B cell (primary cell): ENCODE measurements at regions not wholly inside any gene's neighbourhood (a gene's known extent, or its start where the extent isn't known, plus 50 kb on each side); places are given as distances from the start of the nearest gene placed in this dataset.

ENCODE experiments used
- ATAC-seq: fragments of 200-7000 bp; cut with Tn5 transposase; one replicate; pipeline ENCODE4 v1.10.0; 2021; ENCODE audit warnings: low read depth, mild to moderate bottlenecking, moderate number of reproducible peaks, moderate library complexity
- CTCF ChIA-PET: fragments of 350-600 bp; sonication (Branson Sonifier 250); formaldehyde crosslinking; loops from one replicate; lab custom pipeline; 2021; ENCODE audit warnings: antibody characterized with exemption, inconsistent platforms; lab: Charles Lee
- POLR2A ChIA-PET: fragments of 350-600 bp; sonication (Branson Sonifier 250); formaldehyde crosslinking; loops from one replicate; lab custom pipeline; 2021; ENCODE audit warnings: antibody characterized with exemption; lab: Charles Lee
- DNase-seq: peaks from one replicate; pipeline ENCODE4 v3.0.0; 2013
- H2AFZ ChIP-seq: 2 replicates; pipeline ENCODE4 v1.6.1; 2012; ENCODE audit warnings: mild to moderate bottlenecking, low read depth, low read length; ENCODE audit not compliant: insufficient read depth, poor library complexity, severe bottlenecking
- H3K27ac ChIP-seq, 2 donors: 1 replicate in 1 of 2; 2 replicates in 1 of 2; pipeline ENCODE4 v1.5.1; 2012 to 2013; ENCODE audit warnings: low read length in 2 of 2, mild to moderate bottlenecking in 2 of 2, moderate library complexity in 1 of 2
- H3K27me3 ChIP-seq, 4 experiments: fragments of 200-600 bp in 1 of 4; sonication (generic) in 1 of 4; replicated peaks in 1 of 4; 1 replicate in 2 of 4; 2 replicates in 2 of 4; pipeline versions ENCODE4 v1.6.1 to v1.7.0; 2013 to 2016; ENCODE audit warnings: low read length in 3 of 4, mild to moderate bottlenecking in 2 of 4, mixed read lengths in 1 of 4, moderate library complexity in 1 of 4; ENCODE audit not compliant: insufficient read depth in 4 of 4, control insufficient read depth in 3 of 4; ENCODE audit errors: control extremely low read depth in 1 of 4
- H3K36me3 ChIP-seq, 2 experiments: replicated peaks in 1 of 2; 1 replicate in 1 of 2; 2 replicates in 1 of 2; pipeline versions ENCODE4 v1.6.1 to v1.7.1; 2013; ENCODE audit warnings: low read length in 1 of 2; ENCODE audit not compliant: insufficient read depth in 2 of 2, control insufficient read depth in 1 of 2; ENCODE audit errors: control extremely low read depth in 1 of 2, extremely low read depth in 1 of 2
- H3K4me1 ChIP-seq, 2 donors: fragments of 200-600 bp in 1 of 2; sonication (generic) in 1 of 2; 1 replicate in 1 of 2; 2 replicates in 1 of 2; pipeline versions ENCODE4 v1.5.1 to v1.6.1; 2013 to 2017; ENCODE audit warnings: low read length in 2 of 2; ENCODE audit not compliant: control insufficient read depth in 2 of 2, insufficient read depth in 2 of 2
- H3K4me2 ChIP-seq: replicated peaks from 2 replicates; pipeline ENCODE3; 2012; ENCODE audit warnings: mild to moderate bottlenecking, low read depth, low read length; ENCODE audit not compliant: poor library complexity, severe bottlenecking
- H3K4me3 ChIP-seq, 5 experiments: fragments of 200-600 bp in 1 of 5; sonication (generic) in 1 of 5; 1 replicate in 3 of 5; 2 replicates in 2 of 5; pipeline versions ENCODE4 v1.5.1 to v1.7.0; 2011 to 2016; ENCODE audit warnings: low read length in 4 of 5, mild to moderate bottlenecking in 4 of 5, low read depth in 2 of 5, control low read depth in 1 of 5, moderate library complexity in 1 of 5; ENCODE audit not compliant: insufficient read depth in 1 of 5; ENCODE audit errors: control extremely low read depth in 1 of 5, extremely low read depth in 1 of 5
- H3K79me2 ChIP-seq: fragments of 200-600 bp; sonication (generic); one replicate; pipeline ENCODE4 v1.6.0; 2016; ENCODE audit warnings: low read length; ENCODE audit not compliant: control insufficient read depth, insufficient read depth
- H3K9ac ChIP-seq: fragments of 200-600 bp; sonication (generic); 2 replicates; pipeline ENCODE4 v1.6.1; 2017; ENCODE audit warnings: mild to moderate bottlenecking, low read length, moderate library complexity
- H3K9me3 ChIP-seq, 3 donors: one replicate each; pipeline versions ENCODE4 v1.6.1 to v1.7.1; 2013; ENCODE audit warnings: low read length in 2 of 3; ENCODE audit not compliant: control insufficient read depth in 2 of 3, insufficient read depth in 1 of 3; ENCODE audit errors: control extremely low read depth in 1 of 3
- H4K20me1 ChIP-seq: 2 replicates; pipeline ENCODE4 v1.6.0; 2012; ENCODE audit warnings: mild to moderate bottlenecking, low read length; ENCODE audit not compliant: insufficient read depth, control insufficient read depth, poor library complexity, severe bottlenecking
- H3K27ac Mint-ChIP-seq: one replicate; pipeline ENCODE4 v1.8.0; 2021; ENCODE audit warnings: mixed read lengths
- H3K27me3 Mint-ChIP-seq: one replicate; pipeline ENCODE4 v1.8.0; 2021; ENCODE audit warnings: mixed read lengths
- H3K4me1 Mint-ChIP-seq: one replicate; pipeline ENCODE4 v1.8.0; 2021; ENCODE audit warnings: mixed read lengths
- H3K4me3 Mint-ChIP-seq: one replicate; pipeline ENCODE4 v1.8.0; 2021; ENCODE audit warnings: mixed read lengths
- H3K9me3 Mint-ChIP-seq: one replicate; pipeline ENCODE4 v1.8.0; 2022; ENCODE audit warnings: mixed read lengths; ENCODE audit not compliant: insufficient read depth
- CTCF ChIP-seq: fragments of 200-600 bp; IDR thresholded peaks from one replicate; pipeline ENCODE4 v1.8.0; 2022; ENCODE audit warnings: antibody characterized with exemption, mild to moderate bottlenecking
- EZH2 ChIP-seq: IDR thresholded peaks from 2 replicates; pipeline ENCODE4 v1.6.1; 2012; ENCODE audit warnings: borderline replicate concordance, low read depth, mild to moderate bottlenecking, moderate library complexity, low read length; ENCODE audit not compliant: insufficient read depth, poor library complexity, severe bottlenecking
- WGBS: methylation state at CpG from one replicate; pipeline ENCODE4 v1.1.5; 2013; ENCODE audit warnings: missing lambda C conversion rate; ENCODE audit not compliant: insufficient coverage; 5-methylcytosine and 5-hydroxymethylcytosine counted together
- intact Hi-C: fragments of 100-400 bp; cut with micrococcal nuclease; formaldehyde crosslinking; loops from one replicate; pipeline ENCODE4 v1.10.0; 2022

GRCh38 chr15:81950841-81951414, 94.9 kb downstream of the MEX3B start:
- Histone ChIP-seq H3K27me3 (no peaks in the 10 kb centered on the region), H2AFZ (no peak overlapping the region), H3K36me3 (no peaks in the 10 kb centered on the region), H3K4me2 (no peak overlapping the region), H3K79me2 (no peaks in the 10 kb centered on the region), H3K4me1 (no peaks in the 10 kb centered on the region), H3K9me3 (no peaks in the 10 kb centered on the region), H3K9ac (no peak overlapping the region), H4K20me1 (no peaks in the 10 kb centered on the region), H3K27ac (no peak overlapping the region), H3K4me3 (no peak overlapping the region)
- no peak for DNase-seq
- TF ChIP-seq CTCF (no peak), EZH2 (no peak)
- Mint-ChIP-seq H3K4me1 (no peaks in the 10 kb centered on the region), H3K27ac (no peak overlapping the region), H3K27me3 (peaks cover 3% of the 10 kb centered on the region), H3K4me3 (no peak overlapping the region), H3K9me3 (no peaks in the 10 kb centered on the region)
- 73% methylated on average over 7 of the region's 7 CpGs for WGBS
- POLR2A ChIA-PET, result no interaction called here
- intact Hi-C loops, result no loop called here
- CTCF ChIA-PET, result no interaction called here
- ATAC-seq, result no peak

DNA sequence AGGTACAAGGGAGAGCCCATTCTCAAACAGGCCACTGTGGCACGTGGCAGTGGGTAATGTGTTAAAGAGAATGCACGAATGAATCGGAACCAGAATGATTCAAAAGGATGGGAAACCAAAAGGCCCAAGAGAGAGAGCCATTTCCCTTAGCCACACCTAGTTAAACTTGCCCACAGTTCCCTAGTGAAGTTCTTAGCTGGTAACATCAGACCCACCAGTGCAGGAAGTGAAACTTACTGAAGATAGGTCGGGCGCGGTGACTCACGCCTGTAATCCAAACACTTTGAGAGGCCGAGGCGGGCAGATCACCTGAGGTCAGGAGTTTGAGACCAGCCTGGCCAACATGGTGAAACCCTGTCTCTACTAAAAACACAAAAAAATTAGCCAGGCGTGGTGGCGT, 97.1 kb downstream of the MEX3B start:
- no peak overlapping the region for H3K27ac Mint-ChIP-seq
- Histone ChIP-seq H4K20me1 (no peaks in the 10 kb centered on the region), H3K36me3 (no peaks in the 10 kb centered on the region), H3K27me3 (no peaks in the 10 kb centered on the region), H3K9ac (no peak overlapping the region), H2AFZ (no peak overlapping the region), H3K4me1 (no peaks in the 10 kb centered on the region), H3K9me3 (no peaks in the 10 kb centered on the region), H3K4me3 (no peak overlapping the region), H3K79me2 (no peaks in the 10 kb centered on the region), H3K4me2 (no peak overlapping the region), H3K27ac (no peak overlapping the region)
- intact Hi-C loops, result no loop called here
- no peak for DNase-seq
- CTCF ChIA-PET, result no interaction called here
- ATAC-seq, result no peak
- no peaks in the 10 kb centered on the region for H3K4me1 Mint-ChIP-seq
- POLR2A ChIA-PET, result no interaction called here
- peaks cover 6% of the 10 kb centered on the region for H3K27me3 Mint-ChIP-seq
- no peak overlapping the region for H3K4me3 Mint-ChIP-seq
- TF ChIP-seq EZH2 (no peak), CTCF (no peak)
- no peaks in the 10 kb centered on the region for H3K9me3 Mint-ChIP-seq
- WGBS, result 61% methylated on average over 9 of the region's 11 CpGs
